CD14-positive monocyte (primary cell): ENCODE measurements at regions not wholly inside any gene's neighbourhood (a gene's known extent, or its start where the extent isn't known, plus 50 kb on each side); places are given as distances from the start of the nearest gene placed in this dataset.

Experiments
- DNase-seq, 3 donors: peaks; one replicate each; pipeline ENCODE4 v3.0.0-alpha.2; 2011 to 2022
- H2AFZ ChIP-seq: 2 replicates; pipeline ENCODE4 v1.6.0; 2012; ENCODE audit warnings: mild to moderate bottlenecking, low read depth, low read length, inconsistent platforms; ENCODE audit not compliant: insufficient read depth, poor library complexity, severe bottlenecking
- H3K27ac ChIP-seq, 2 donors: 1 replicate in 1 of 2; 2 replicates in 1 of 2; pipeline ENCODE4 v1.5.1; 2012 to 2013; ENCODE audit warnings: low read length in 2 of 2, control low read depth in 1 of 2, inconsistent platforms in 1 of 2, low read depth in 1 of 2, mild to moderate bottlenecking in 1 of 2
- H3K27me3 ChIP-seq, 2 donors: one replicate each; pipeline versions ENCODE4 v1.6.0 to v1.6.1; 2011 to 2013; ENCODE audit warnings: low read length in 2 of 2; ENCODE audit not compliant: control insufficient read depth in 2 of 2, insufficient read depth in 2 of 2
- H3K36me3 ChIP-seq, 2 donors: replicated peaks in 1 of 2; 1 replicate in 1 of 2; 2 replicates in 1 of 2; pipeline versions ENCODE4 v1.5.1 to v1.6.1; 2012 to 2013; ENCODE audit warnings: low read length in 2 of 2, control low read depth in 1 of 2, inconsistent platforms in 1 of 2, mild to moderate bottlenecking in 1 of 2; ENCODE audit not compliant: insufficient read depth in 2 of 2, control insufficient read depth in 1 of 2
- H3K4me1 ChIP-seq, 2 donors: 1 replicate in 1 of 2; 2 replicates in 1 of 2; pipeline versions ENCODE4 v1.5.1 to v1.6.1; 2012 to 2013; ENCODE audit warnings: low read length in 2 of 2, control low read depth in 1 of 2, inconsistent platforms in 1 of 2, mild to moderate bottlenecking in 1 of 2, moderate library complexity in 1 of 2; ENCODE audit not compliant: insufficient read depth in 2 of 2, control insufficient read depth in 1 of 2
- H3K4me2 ChIP-seq: replicated peaks from 2 replicates; pipeline ENCODE3; 2012; ENCODE audit warnings: low read length, moderate library complexity, mild to moderate bottlenecking; ENCODE audit not compliant: poor library complexity, severe bottlenecking; ENCODE audit errors: extremely low read depth
- H3K4me3 ChIP-seq, 3 experiments: fragments of 200-600 bp in 1 of 3; sonication (generic) in 1 of 3; replicated peaks in 1 of 3; 1 replicate in 2 of 3; 2 replicates in 1 of 3; pipeline ENCODE4 v1.5.1; 2011 to 2013; ENCODE audit warnings: low read length in 3 of 3, mild to moderate bottlenecking in 3 of 3, control low read depth in 2 of 3, low read depth in 2 of 3, inconsistent platforms in 1 of 3, moderate library complexity in 1 of 3
- H3K79me2 ChIP-seq: 2 replicates; pipeline ENCODE4 v1.6.0; 2012; ENCODE audit warnings: mild to moderate bottlenecking, control low read depth, inconsistent platforms, low read length, moderate library complexity; ENCODE audit not compliant: insufficient read depth
- H3K9ac ChIP-seq: 2 replicates; pipeline ENCODE4 v1.6.0; 2017; ENCODE audit warnings: low read length, mild to moderate bottlenecking; ENCODE audit not compliant: insufficient read depth, poor library complexity, severe bottlenecking
- H3K9me3 ChIP-seq, 2 donors: replicated peaks in 1 of 2; 1 replicate in 1 of 2; 2 replicates in 1 of 2; pipeline versions ENCODE4 v1.5.1 to v1.6.1; 2012 to 2013; ENCODE audit warnings: low read length in 2 of 2, control low read depth in 1 of 2; ENCODE audit not compliant: control insufficient read depth in 1 of 2, insufficient read depth in 1 of 2
- H4K20me1 ChIP-seq: 2 replicates; pipeline ENCODE4 v1.6.0; 2012; ENCODE audit warnings: mild to moderate bottlenecking, low read length, control low read depth, moderate library complexity; ENCODE audit not compliant: insufficient read depth
- H3K27ac Mint-ChIP-seq, 7 donors: one replicate each; pipeline ENCODE4 v1.8.0; 2020; ENCODE audit warnings: mild to moderate bottlenecking in 7 of 7, mixed read lengths in 7 of 7, moderate library complexity in 6 of 7, inconsistent platforms in 2 of 7
- H3K27me3 Mint-ChIP-seq, 3 donors: one replicate each; pipeline ENCODE4 v1.8.0; 2021 to 2022; ENCODE audit warnings: low read depth in 3 of 3, mild to moderate bottlenecking in 3 of 3, mixed read lengths in 3 of 3, moderate library complexity in 3 of 3, inconsistent platforms in 1 of 3
- H3K36me3 Mint-ChIP-seq, 2 donors: one replicate each; pipeline ENCODE4 v1.8.0; 2020; ENCODE audit warnings: mixed read lengths in 2 of 2, inconsistent platforms in 1 of 2, mild to moderate bottlenecking in 1 of 2
- H3K4me1 Mint-ChIP-seq: one replicate; pipeline ENCODE4 v1.8.0; 2020; ENCODE audit warnings: mild to moderate bottlenecking, mixed read lengths
- H3K4me3 Mint-ChIP-seq, 2 donors: one replicate each; pipeline ENCODE4 v1.8.0; 2020; ENCODE audit warnings: mild to moderate bottlenecking in 2 of 2, mixed read lengths in 2 of 2, moderate library complexity in 1 of 2
- H3K9me3 Mint-ChIP-seq, 7 donors: one replicate each; pipeline ENCODE4 v1.8.0; 2020 to 2022; ENCODE audit warnings: mixed read lengths in 7 of 7, mild to moderate bottlenecking in 6 of 7, moderate library complexity in 6 of 7, inconsistent platforms in 2 of 7
- WGBS: methylation state at CpG from one replicate; pipeline ENCODE4 v1.1.5; 2013; ENCODE audit warnings: missing lambda C conversion rate; ENCODE audit not compliant: insufficient coverage; 5-methylcytosine and 5-hydroxymethylcytosine counted together
- intact Hi-C, 2 donors: fragments of 100-400 bp; cut with micrococcal nuclease; formaldehyde crosslinking; loops; one replicate each; pipeline versions ENCODE4 v1.15.0 to v1.15.1; 2023
- TF ChIP-seq, protein P1 (sequence below): fragments of 200-600 bp; IDR thresholded peaks from one replicate; pipeline ENCODE4 v1.8.0; 2022; ENCODE audit warnings: antibody characterized with exemption, mild to moderate bottlenecking

DNA sequence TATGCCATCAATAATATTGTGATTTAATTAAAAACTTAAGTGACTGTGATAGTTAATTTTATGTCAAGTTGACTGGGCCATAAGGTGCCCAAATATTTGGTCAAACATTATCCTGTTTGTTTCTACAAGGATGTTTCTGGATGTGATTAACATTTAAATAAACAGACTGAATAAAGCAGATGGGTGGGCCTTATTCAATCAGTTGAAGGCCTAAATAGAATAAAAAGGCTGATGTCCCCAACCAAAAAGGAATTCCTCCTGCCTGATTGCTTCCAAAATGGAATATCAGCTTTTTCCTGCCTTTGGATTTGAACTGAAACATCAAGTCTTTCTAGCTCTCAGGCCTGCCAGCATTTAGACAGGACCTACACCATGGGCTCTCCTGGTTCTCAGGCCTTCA lies 961.7 kb downstream of the NTRK3 start:
- DNase-seq = no peak
- intact Hi-C loops = no loop called here
- no peaks in the 10 kb centered on the region for H3K79me2 ChIP-seq
- H3K27ac ChIP-seq = no peak overlapping the region
- no peak overlapping the region for H3K4me3 ChIP-seq
- Mint-ChIP-seq H3K27me3 (peaks cover 0 to 1% (median 1%) of the 10 kb centered on the region in 3 donors), H3K27ac (no peak overlapping the region), H3K9me3 (peaks cover 0 to 5% (median 2%) of the 10 kb centered on the region in 7 donors), H3K36me3 (no peaks in the 10 kb centered on the region), H3K4me1 (no peaks in the 10 kb centered on the region), H3K4me3 (no peak overlapping the region)
- H3K4me2 ChIP-seq = no peak overlapping the region
- no peaks in the 10 kb centered on the region for H3K27me3 ChIP-seq
- H2AFZ ChIP-seq = no peak overlapping the region
- TF ChIP-seq, protein P1, sequence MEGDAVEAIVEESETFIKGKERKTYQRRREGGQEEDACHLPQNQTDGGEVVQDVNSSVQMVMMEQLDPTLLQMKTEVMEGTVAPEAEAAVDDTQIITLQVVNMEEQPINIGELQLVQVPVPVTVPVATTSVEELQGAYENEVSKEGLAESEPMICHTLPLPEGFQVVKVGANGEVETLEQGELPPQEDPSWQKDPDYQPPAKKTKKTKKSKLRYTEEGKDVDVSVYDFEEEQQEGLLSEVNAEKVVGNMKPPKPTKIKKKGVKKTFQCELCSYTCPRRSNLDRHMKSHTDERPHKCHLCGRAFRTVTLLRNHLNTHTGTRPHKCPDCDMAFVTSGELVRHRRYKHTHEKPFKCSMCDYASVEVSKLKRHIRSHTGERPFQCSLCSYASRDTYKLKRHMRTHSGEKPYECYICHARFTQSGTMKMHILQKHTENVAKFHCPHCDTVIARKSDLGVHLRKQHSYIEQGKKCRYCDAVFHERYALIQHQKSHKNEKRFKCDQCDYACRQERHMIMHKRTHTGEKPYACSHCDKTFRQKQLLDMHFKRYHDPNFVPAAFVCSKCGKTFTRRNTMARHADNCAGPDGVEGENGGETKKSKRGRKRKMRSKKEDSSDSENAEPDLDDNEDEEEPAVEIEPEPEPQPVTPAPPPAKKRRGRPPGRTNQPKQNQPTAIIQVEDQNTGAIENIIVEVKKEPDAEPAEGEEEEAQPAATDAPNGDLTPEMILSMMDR = no peak
- no peaks in the 10 kb centered on the region for H3K4me1 ChIP-seq
- no peak overlapping the region for H3K9ac ChIP-seq
- H4K20me1 ChIP-seq = no peaks in the 10 kb centered on the region
- peaks cover 7% of the 10 kb centered on the region in 2 donors for H3K9me3 ChIP-seq
- H3K36me3 ChIP-seq = no peaks in the 10 kb centered on the region

DNA sequence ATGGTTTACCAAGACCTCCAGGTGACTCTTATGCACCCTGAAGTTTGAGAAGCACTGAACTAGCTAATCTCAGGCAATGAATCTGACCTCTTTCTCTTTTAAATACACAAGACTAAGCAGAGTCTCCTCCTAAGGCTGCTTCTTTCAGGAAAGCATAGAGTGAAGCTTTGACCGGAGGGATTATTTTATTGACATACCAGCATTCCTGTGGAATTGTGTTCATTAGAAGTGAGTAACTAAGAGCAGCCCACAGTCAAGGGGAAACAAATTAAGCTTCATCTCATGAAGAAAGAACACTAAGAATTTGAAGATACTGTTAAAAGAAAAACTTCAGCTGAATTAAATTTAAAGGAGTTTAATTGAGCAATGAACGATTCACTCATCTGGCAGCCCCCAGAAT lies 963.5 kb downstream of the NTRK3 start:
- no peaks in the 10 kb centered on the region for H3K27me3 ChIP-seq
- H3K9me3 Mint-ChIP-seq = peaks cover 0 to 5% (median 2%) of the 10 kb centered on the region in 7 donors
- H3K79me2 ChIP-seq = no peaks in the 10 kb centered on the region
- H3K27ac ChIP-seq = no peak overlapping the region
- H3K4me2 ChIP-seq = no peak overlapping the region
- H3K9ac ChIP-seq = no peak overlapping the region
- H3K9me3 ChIP-seq = peaks cover 7% of the 10 kb centered on the region in 2 donors
- no peaks in the 10 kb centered on the region for H4K20me1 ChIP-seq
- no peak overlapping the region for H3K4me3 Mint-ChIP-seq
- DNase-seq = no peak
- intact Hi-C loops = no loop called here
- no peak overlapping the region for H3K27ac Mint-ChIP-seq
- H2AFZ ChIP-seq = no peak overlapping the region
- H3K27me3 Mint-ChIP-seq = peaks cover 0 to 1% (median 1%) of the 10 kb centered on the region in 3 donors
- H3K36me3 ChIP-seq = no peaks in the 10 kb centered on the region
- no peaks in the 10 kb centered on the region for H3K4me1 ChIP-seq
- TF ChIP-seq, protein P1 = no peak
- H3K4me1 Mint-ChIP-seq = no peaks in the 10 kb centered on the region
- H3K4me3 ChIP-seq = no peak overlapping the region
- H3K36me3 Mint-ChIP-seq = no peaks in the 10 kb centered on the region
- WGBS = no CpG with 5 or more reads among the region's 2 CpGs
